Prostate gland (tissue), 2 donors: ENCODE measurements at regions not wholly inside any gene's neighbourhood (a gene's known extent, or its start where the extent isn't known, plus 50 kb on each side); places are given as distances from the start of the nearest gene placed in this dataset.

Experiments used
- CTCF ChIP-seq, 4 experiments: fragments of 200-600 bp in 2 of 4; fragments of 450-650 bp in 2 of 4; sonication (generic) in 2 of 4; IDR thresholded peaks; 1 replicate in 3 of 4; 2 replicates in 1 of 4; pipeline ENCODE4 v1.5.1; 2016 to 2019; ENCODE audit warnings: antibody characterized with exemption in 4 of 4, mild to moderate bottlenecking in 2 of 4, moderate library complexity in 2 of 4
- POLR2A ChIP-seq: fragments of 450-650 bp; IDR thresholded peaks from one replicate; pipeline ENCODE4 v1.6.1; 2016; ENCODE audit warnings: antibody characterized with exemption, mild to moderate bottlenecking

DNA sequence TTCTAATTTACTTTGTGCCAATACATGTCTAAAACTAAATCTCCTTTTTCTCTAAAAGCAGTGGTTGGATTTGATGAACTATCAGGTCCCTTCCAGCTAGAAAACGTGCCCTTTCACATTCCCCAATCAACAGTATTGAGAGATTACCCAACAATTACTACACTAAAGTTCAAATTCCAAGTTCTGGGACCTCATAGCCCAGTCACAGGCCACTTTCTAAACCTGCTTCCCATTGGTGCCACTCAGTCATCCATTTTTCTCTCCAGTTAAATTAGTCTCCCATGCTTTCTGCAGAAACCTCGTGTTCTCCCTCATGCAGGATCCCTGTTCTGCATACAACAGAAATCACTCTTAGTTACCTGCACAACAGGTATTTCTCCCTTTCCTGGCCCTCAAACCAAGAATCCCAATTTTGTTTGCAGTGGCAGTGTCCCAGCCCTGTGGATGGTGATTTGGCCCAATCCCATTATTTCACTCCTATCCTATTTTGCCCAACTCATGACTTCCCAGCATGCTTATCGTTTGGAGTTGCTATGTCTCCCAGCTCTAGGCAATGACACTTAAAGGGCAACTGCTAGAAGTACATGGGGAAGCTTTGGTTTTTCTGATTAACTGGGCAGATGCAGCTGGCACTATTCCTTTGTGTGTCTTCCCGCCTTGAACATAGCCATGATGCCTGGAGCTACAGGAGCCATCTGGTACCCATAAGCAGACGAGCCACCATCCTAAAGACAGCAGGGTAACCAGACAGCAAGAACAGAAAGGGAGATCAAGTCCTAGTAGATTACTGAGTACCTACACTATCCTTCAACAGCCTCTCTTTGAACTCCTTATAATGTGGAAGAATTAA is 224.2 kb downstream of the MINAR1 start:
- TF ChIP-seq CTCF (IDR thresholded peaks at IDR 0.05) (no peak), POLR2A (no peak)
